HUES64 (cell line): ENCODE measurements at regions not wholly inside any gene's neighbourhood (a gene's known extent, or its start where the extent isn't known, plus 50 kb on each side); places are given as distances from the start of the nearest gene placed in this dataset.
A peak's percentile ranks its signal among the peaks of the same experiment; 100 is the strongest.

ENCODE experiments used
- H3K27ac ChIP-seq: 2 replicates; pipeline ENCODE4 v1.7.0; 2013; ENCODE audit warnings: low read depth, low read length, inconsistent platforms
- H3K27me3 ChIP-seq: 2 replicates; pipeline ENCODE4 v1.6.1; 2013; ENCODE audit warnings: mild to moderate bottlenecking, low read length; ENCODE audit not compliant: insufficient read depth
- H3K36me3 ChIP-seq: 2 replicates; pipeline ENCODE4 v1.6.1; 2013; ENCODE audit warnings: mild to moderate bottlenecking, low read length; ENCODE audit not compliant: insufficient read depth
- H3K4me1 ChIP-seq: 2 replicates; pipeline ENCODE4 v1.6.1; 2013; ENCODE audit warnings: mild to moderate bottlenecking, low read length, moderate library complexity; ENCODE audit not compliant: insufficient read depth
- H3K4me3 ChIP-seq: 2 replicates; pipeline ENCODE4 v1.5.1; 2013; ENCODE audit warnings: mild to moderate bottlenecking, low read length, moderate library complexity
- H3K9ac ChIP-seq: 2 replicates; pipeline ENCODE4 v1.6.1; 2013; ENCODE audit warnings: mild to moderate bottlenecking, low read depth, low read length
- H3K9me3 ChIP-seq: 2 replicates; pipeline ENCODE4 v1.6.1; 2013; ENCODE audit warnings: low read depth, low read length; ENCODE audit not compliant: insufficient read depth
- WGBS: fragments of 150-250, 120-280 bp; methylation state at CpG from one replicate; pipeline ENCODE4 v1.1.7; 2013; ENCODE audit warnings: missing lambda C conversion rate; 5-methylcytosine and 5-hydroxymethylcytosine counted together

- H3K9me3 ChIP-seq: no peaks in the 10 kb centered on the region
- H3K9ac ChIP-seq: no peak overlapping the region
- H3K27ac ChIP-seq: no peak overlapping the region
- no peaks in the 10 kb centered on the region for H3K27me3 ChIP-seq
- peaks cover 20% of the 10 kb centered on the region for H3K4me1 ChIP-seq
- H3K4me3 ChIP-seq: no peak overlapping the region
- no peaks in the 10 kb centered on the region for H3K36me3 ChIP-seq
- WGBS: 100% methylated on average over 2 of the region's 3 CpGs
Observed at GRCh38 chr13:106865716-106866440, 297.9 kb upstream of the ARGLU1 start.

GRCh38 chr13:106859533-106859904 is 291.6 kb upstream of the ARGLU1 start:
- WGBS: 25% methylated on average over 4 of the region's 4 CpGs
- Histone ChIP-seq H3K27me3 (no peaks in the 10 kb centered on the region), H3K4me1 (peaks cover 43% of the 10 kb centered on the region), H3K9me3 (no peaks in the 10 kb centered on the region), H3K9ac (peak overlapping the region; percentile 66), H3K4me3 (peak overlapping the region; percentile 12; the same call in 1 of the 2 replicates), H3K36me3 (no peaks in the 10 kb centered on the region), H3K27ac (peak overlapping the region; percentile 97)

- Histone ChIP-seq H3K4me1 (peaks cover 43% of the 10 kb centered on the region), H3K27me3 (no peaks in the 10 kb centered on the region), H3K9ac (peak overlapping the region; percentile 66), H3K4me3 (peak overlapping the region; percentile 34), H3K36me3 (no peaks in the 10 kb centered on the region), H3K27ac (peak overlapping the region; percentile 97), H3K9me3 (no peaks in the 10 kb centered on the region)
- 17% methylated on average over 6 of the region's 12 CpGs for WGBS
Observed at GRCh38 chr13:106858903-106859532, 291.1 kb upstream of the ARGLU1 start.

- WGBS: 90% methylated on average over 8 of the region's 8 CpGs
- Histone ChIP-seq H3K9me3 (no peaks in the 10 kb centered on the region), H3K4me3 (no peak overlapping the region), H3K27ac (no peak overlapping the region), H3K36me3 (no peaks in the 10 kb centered on the region), H3K9ac (no peak overlapping the region), H3K27me3 (no peaks in the 10 kb centered on the region), H3K4me1 (peaks cover 6% of the 10 kb centered on the region; the same call in 1 of the 2 replicates)
Observed at GRCh38 chr13:106852436-106852835, 284.5 kb upstream of the ARGLU1 start.

DNA sequence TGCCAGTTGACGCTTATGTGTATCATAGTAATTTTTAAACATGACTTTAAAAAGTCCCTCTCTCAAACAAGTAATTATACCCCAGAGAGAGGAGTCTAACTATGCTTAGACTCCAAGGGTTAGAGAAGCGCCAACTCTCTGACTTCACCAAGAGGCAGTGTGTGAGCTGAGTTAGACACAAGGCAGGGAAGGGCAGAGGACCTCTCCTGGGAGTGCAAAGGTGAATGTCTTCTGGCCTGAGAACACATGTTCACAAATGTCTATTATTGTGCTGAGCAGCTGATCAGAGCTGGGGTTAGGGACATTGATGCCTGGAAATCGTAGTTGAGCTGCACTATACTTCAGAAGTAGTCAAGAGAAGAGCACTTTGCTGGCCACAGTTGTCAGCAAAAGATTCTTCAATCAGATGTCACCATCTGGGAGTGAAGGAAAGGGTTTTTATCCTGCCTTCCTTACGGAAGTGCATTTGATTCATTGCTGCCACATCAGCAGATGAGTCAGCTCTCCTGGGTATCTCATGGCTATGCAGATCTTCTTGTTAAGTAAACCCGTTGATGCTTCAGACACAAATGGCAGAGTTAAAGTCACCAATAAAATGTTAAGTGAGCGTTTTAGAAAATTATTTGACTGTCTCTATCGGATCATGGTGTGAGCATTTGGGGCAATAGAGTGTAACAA is 283.2 kb upstream of the ARGLU1 start:
- Histone ChIP-seq H3K4me1 (peaks cover 6% of the 10 kb centered on the region; the same call in 1 of the 2 replicates), H3K36me3 (no peaks in the 10 kb centered on the region), H3K27ac (no peak overlapping the region), H3K9ac (no peak overlapping the region), H3K4me3 (no peak overlapping the region), H3K9me3 (no peaks in the 10 kb centered on the region), H3K27me3 (no peaks in the 10 kb centered on the region)
- 85% methylated on average over 7 of the region's 7 CpGs for WGBS

DNA sequence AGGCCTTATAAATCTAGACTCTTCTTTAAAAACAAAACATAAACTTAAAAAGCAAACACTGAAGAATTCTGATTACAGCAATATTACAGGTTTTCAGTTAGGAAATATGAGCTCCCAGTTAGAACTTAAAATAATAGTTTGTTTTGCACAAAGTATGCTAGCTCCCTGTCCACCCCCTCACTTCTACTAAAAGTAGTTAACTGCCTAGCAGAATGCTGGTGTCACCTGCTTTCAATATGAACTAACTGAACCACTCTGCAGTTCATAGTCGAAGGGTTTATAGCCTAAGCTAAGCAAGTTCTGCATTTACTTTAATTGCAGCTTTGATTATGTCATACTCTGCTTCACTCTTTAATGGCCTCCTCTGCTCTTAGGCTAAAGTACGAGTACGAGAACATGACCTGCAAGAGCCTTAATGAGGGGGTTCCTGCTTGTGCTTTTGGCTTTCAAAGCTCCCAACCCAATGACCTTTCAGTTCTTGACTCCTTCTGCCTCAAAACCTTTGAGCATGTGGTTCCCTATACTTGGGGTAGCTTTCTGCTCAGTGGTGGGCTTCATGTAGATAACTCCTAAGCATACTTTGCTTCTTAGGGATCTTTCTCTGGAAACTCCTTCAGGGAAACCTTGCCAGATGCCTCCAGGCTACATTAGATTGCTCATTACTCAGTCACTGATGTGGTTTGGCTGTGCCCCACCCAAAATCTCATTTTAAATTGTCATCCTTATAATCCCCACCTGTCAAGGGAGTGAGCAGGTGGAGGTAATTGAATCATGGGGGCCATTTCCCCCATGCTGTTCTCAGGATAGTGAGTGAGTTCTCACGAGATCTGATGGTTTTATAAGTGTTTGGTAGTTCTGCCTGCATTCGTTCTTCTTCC is 278.9 kb upstream of the ARGLU1 start:
- no peak overlapping the region for H3K4me3 ChIP-seq
- no peaks in the 10 kb centered on the region for H3K36me3 ChIP-seq
- no peak overlapping the region for H3K27ac ChIP-seq
- H3K4me1 ChIP-seq: peaks cover 6% of the 10 kb centered on the region
- H3K27me3 ChIP-seq: no peaks in the 10 kb centered on the region
- WGBS: 93% methylated on average over 5 of the region's 5 CpGs
- H3K9ac ChIP-seq: no peak overlapping the region
- H3K9me3 ChIP-seq: no peaks in the 10 kb centered on the region

GRCh38 chr13:106836186-106836802 is 268.4 kb upstream of the ARGLU1 start:
- H3K27me3 ChIP-seq: no peaks in the 10 kb centered on the region
- no peaks in the 10 kb centered on the region for H3K36me3 ChIP-seq
- H3K4me1 ChIP-seq: peaks cover 11% of the 10 kb centered on the region
- 92% methylated on average over 3 of the region's 4 CpGs for WGBS
- no peak overlapping the region for H3K9ac ChIP-seq
- peaks cover 13% of the 10 kb centered on the region for H3K9me3 ChIP-seq
- no peak overlapping the region for H3K27ac ChIP-seq
- H3K4me3 ChIP-seq: no peak overlapping the region

DNA sequence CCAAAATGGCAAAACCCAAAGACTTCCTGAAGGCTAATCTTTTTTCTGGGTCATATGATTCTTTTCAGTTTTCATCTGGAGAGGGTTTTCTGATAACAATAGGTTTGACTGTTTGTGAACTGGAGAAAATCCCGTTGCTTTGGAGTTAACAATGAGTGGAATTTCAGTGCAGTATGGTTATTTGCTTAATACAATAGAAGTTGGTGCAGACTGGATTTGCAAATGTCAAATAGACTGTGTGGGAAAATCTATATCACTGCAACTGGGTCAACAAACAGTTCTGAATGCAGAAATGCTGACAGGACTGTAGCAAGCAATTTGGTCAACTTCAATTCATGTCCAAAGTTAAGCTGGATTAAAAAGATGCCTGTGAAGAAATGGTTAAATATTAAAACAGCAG is 267.5 kb upstream of the ARGLU1 start:
- 39% methylated on average over 1 of the region's 1 CpG for whole genome bisulfite sequencing
- no peaks in the 10 kb centered on the region for H3K36me3 ChIP-seq
- no peaks in the 10 kb centered on the region for H3K27me3 ChIP-seq
- H3K4me1 ChIP-seq: peaks cover 11% of the 10 kb centered on the region
- H3K9me3 ChIP-seq: peaks cover 13% of the 10 kb centered on the region
- H3K4me3 ChIP-seq: no peak overlapping the region
- no peak overlapping the region for H3K27ac ChIP-seq
- H3K9ac ChIP-seq: no peak overlapping the region

- 97% methylated on average over 6 of the region's 8 CpGs for WGBS
- Histone ChIP-seq H3K36me3 (no peaks in the 10 kb centered on the region), H3K27ac (no peak overlapping the region), H3K4me3 (no peak overlapping the region), H3K4me1 (peaks cover 9% of the 10 kb centered on the region; the same call in 1 of the 2 replicates), H3K9ac (no peak overlapping the region), H3K9me3 (no peaks in the 10 kb centered on the region), H3K27me3 (no peaks in the 10 kb centered on the region)
Observed at GRCh38 chr13:106821979-106822378, 254.0 kb upstream of the ARGLU1 start.

DNA sequence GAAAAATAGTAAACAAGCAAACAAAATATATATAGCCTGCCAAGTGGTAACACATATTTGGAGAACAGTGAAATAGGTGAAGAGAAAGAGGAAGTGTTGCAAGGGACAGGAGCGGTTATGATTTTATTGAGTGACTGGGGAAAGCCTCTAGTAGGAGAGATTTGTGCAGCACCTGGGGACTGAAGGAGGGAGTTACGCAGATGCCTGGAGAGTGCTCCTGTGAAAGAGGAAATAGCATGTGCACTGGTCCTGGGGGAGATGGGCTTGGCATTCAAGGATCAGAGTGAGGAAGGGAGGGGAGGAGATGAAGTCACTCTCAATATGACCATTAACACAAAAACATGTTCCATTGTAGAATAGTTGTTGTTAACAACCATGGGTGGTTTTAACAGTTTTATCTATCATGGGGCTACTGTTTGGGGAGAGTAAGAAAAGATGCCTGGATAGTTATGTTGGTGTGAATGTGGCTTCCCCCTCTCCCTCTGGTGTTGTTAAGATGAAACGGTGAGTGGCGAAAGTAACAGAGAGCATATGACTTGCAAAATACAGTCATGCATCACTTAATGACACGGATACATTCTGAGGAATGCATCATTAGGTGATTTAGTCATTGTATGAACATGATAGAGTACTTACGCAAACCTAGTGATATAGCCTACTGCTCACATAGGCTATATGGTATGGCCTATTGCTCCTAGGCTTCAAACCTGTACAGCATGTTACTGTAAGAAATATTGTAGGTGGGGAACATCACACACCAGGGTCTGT is 251.7 kb upstream of the ARGLU1 start:
- Histone ChIP-seq H3K9ac (no peak overlapping the region), H3K36me3 (no peaks in the 10 kb centered on the region), H3K27ac (no peak overlapping the region), H3K4me3 (no peak overlapping the region), H3K4me1 (peaks cover 30% of the 10 kb centered on the region), H3K27me3 (no peaks in the 10 kb centered on the region), H3K9me3 (no peaks in the 10 kb centered on the region)
- WGBS: 86% methylated on average over 6 of the region's 6 CpGs
